Mesenchymal stem cell (in vitro differentiated cells and primary cell): ENCODE measurements at regions not wholly inside any gene's neighbourhood (a gene's known extent, or its start where the extent isn't known, plus 50 kb on each side); places are given as distances from the start of the nearest gene placed in this dataset.

Experiments used
- DNase-seq: peaks from one replicate; pipeline ENCODE4 v3.0.0-alpha.2; 2013
- H2AFZ ChIP-seq: one replicate; pipeline ENCODE4 v1.6.1; 2013; ENCODE audit warnings: low read depth, mild to moderate bottlenecking, control low read depth, inconsistent platforms, low read length, moderate library complexity
- H2AK5ac ChIP-seq: 2 replicates; pipeline ENCODE4 v1.6.1; 2013; ENCODE audit warnings: low read length, moderate library complexity, mild to moderate bottlenecking, inconsistent platforms; ENCODE audit not compliant: severe bottlenecking
- H2BK120ac ChIP-seq: one replicate; pipeline ENCODE4 v1.6.1; 2013; ENCODE audit warnings: low read depth, mild to moderate bottlenecking, inconsistent platforms, low read length, moderate library complexity
- H2BK12ac ChIP-seq, 2 experiments: one replicate each; pipeline ENCODE4 v1.6.1; 2013; ENCODE audit warnings: inconsistent platforms in 2 of 2, low read length in 2 of 2, mild to moderate bottlenecking in 2 of 2, moderate library complexity in 2 of 2, control low read depth in 1 of 2
- H2BK15ac ChIP-seq: one replicate; pipeline ENCODE4 v1.6.1; 2013; ENCODE audit warnings: mild to moderate bottlenecking, low read depth, inconsistent platforms; ENCODE audit not compliant: poor library complexity, severe bottlenecking
- H2BK5ac ChIP-seq: 2 replicates; pipeline ENCODE4 v1.6.1; 2013; ENCODE audit warnings: low read depth, mild to moderate bottlenecking, low read length, control low read depth, inconsistent platforms; ENCODE audit not compliant: poor library complexity, severe bottlenecking
- H3K14ac ChIP-seq, 2 experiments: one replicate each; pipeline ENCODE4 v1.6.1; 2013; ENCODE audit warnings: inconsistent platforms in 2 of 2, low read length in 2 of 2, control low read depth in 1 of 2, mild to moderate bottlenecking in 1 of 2, moderate library complexity in 1 of 2
- H3K18ac ChIP-seq, 2 experiments: one replicate each; pipeline ENCODE4 v1.6.1; 2013; ENCODE audit warnings: inconsistent platforms in 2 of 2, low read length in 2 of 2, control low read depth in 1 of 2, low read depth in 1 of 2, mild to moderate bottlenecking in 1 of 2
- H3K23ac ChIP-seq, 2 experiments: one replicate each; pipeline ENCODE4 v1.6.1; 2013; ENCODE audit warnings: inconsistent platforms in 2 of 2, low read length in 2 of 2, mild to moderate bottlenecking in 2 of 2, moderate library complexity in 2 of 2, control low read depth in 1 of 2
- H3K27ac ChIP-seq: 2 replicates; pipeline ENCODE4 v1.5.1; 2013; ENCODE audit warnings: mild to moderate bottlenecking, moderate library complexity, low read length, control low read depth, inconsistent platforms; ENCODE audit not compliant: poor library complexity, severe bottlenecking
- H3K27me3 ChIP-seq, 2 experiments: 2 replicates each; pipeline versions ENCODE4 v1.6.1 to v1.7.0; 2013; ENCODE audit warnings: low read length in 2 of 2, mild to moderate bottlenecking in 2 of 2, moderate library complexity in 2 of 2, control low read depth in 1 of 2, inconsistent platforms in 1 of 2; ENCODE audit not compliant: control insufficient read depth in 1 of 2, insufficient read depth in 1 of 2
- H3K36me3 ChIP-seq, 2 experiments: 2 replicates each; pipeline versions ENCODE4 v1.6.1 to v1.7.0; 2013; ENCODE audit warnings: low read length in 2 of 2, control low read depth in 1 of 2, inconsistent platforms in 1 of 2, low read depth in 1 of 2, mild to moderate bottlenecking in 1 of 2; ENCODE audit not compliant: insufficient read depth in 2 of 2, control insufficient read depth in 1 of 2
- H3K4ac ChIP-seq, 2 experiments: one replicate each; pipeline ENCODE4 v1.6.1; 2013; ENCODE audit warnings: inconsistent platforms in 2 of 2, low read length in 2 of 2, mild to moderate bottlenecking in 2 of 2, moderate library complexity in 2 of 2, control low read depth in 1 of 2, low read depth in 1 of 2
- H3K4me1 ChIP-seq: 2 replicates; pipeline ENCODE4 v1.6.1; 2013; ENCODE audit warnings: low read depth, low read length, control low read depth; ENCODE audit not compliant: control insufficient read depth, insufficient read depth
- H3K4me2 ChIP-seq: 2 replicates; pipeline ENCODE4 v1.6.1; 2013; ENCODE audit warnings: low read length, mild to moderate bottlenecking, inconsistent platforms; ENCODE audit not compliant: poor library complexity, severe bottlenecking
- H3K4me3 ChIP-seq, 2 experiments: 2 replicates each; pipeline versions ENCODE4 v1.5.1 to v1.7.0; 2013; ENCODE audit warnings: low read length in 2 of 2, mild to moderate bottlenecking in 2 of 2, control low read depth in 1 of 2, low read depth in 1 of 2; ENCODE audit not compliant: insufficient read depth in 1 of 2
- H3K79me1 ChIP-seq: replicated peaks from 2 replicates; pipeline ENCODE4 v1.6.1; 2013; ENCODE audit warnings: mild to moderate bottlenecking, control low read depth, low read length, inconsistent platforms; ENCODE audit not compliant: poor library complexity, severe bottlenecking
- H3K9ac ChIP-seq: 2 replicates; pipeline ENCODE4 v1.7.0; 2013; ENCODE audit warnings: mild to moderate bottlenecking, low read length, moderate library complexity
- H3K9me3 ChIP-seq: 2 replicates; pipeline ENCODE4 v1.7.0; 2013; ENCODE audit warnings: mild to moderate bottlenecking, low read length; ENCODE audit not compliant: control insufficient read depth
- H4K8ac ChIP-seq: one replicate; pipeline ENCODE4 v1.6.1; 2013; ENCODE audit warnings: inconsistent platforms, mild to moderate bottlenecking, low read length, moderate library complexity
- H4K91ac ChIP-seq: one replicate; pipeline ENCODE4 v1.6.1; 2013; ENCODE audit warnings: mild to moderate bottlenecking, low read length, inconsistent platforms
- WGBS: methylation state at CpG from one replicate; pipeline ENCODE4 v1.1.7; 2013; ENCODE audit warnings: mixed read lengths; 5-methylcytosine and 5-hydroxymethylcytosine counted together

- H3K9ac ChIP-seq: no peak overlapping the region
- no peaks in the 10 kb centered on the region for H3K36me3 ChIP-seq
- H3K4me1 ChIP-seq: no peaks in the 10 kb centered on the region
- no peak overlapping the region for H2BK12ac ChIP-seq
- 43% methylated on average over 2 of the region's 2 CpGs for WGBS
- no peak overlapping the region for H3K14ac ChIP-seq
- H2BK15ac ChIP-seq: no peak overlapping the region
- no peak overlapping the region for H2AFZ ChIP-seq
- H3K4ac ChIP-seq: no peak overlapping the region
- no peak overlapping the region for H4K91ac ChIP-seq
- no peaks in the 10 kb centered on the region for H3K27me3 ChIP-seq
- no peak overlapping the region for H3K4me3 ChIP-seq
- H2AK5ac ChIP-seq: no peak overlapping the region
- no peak for DNase-seq
- H3K23ac ChIP-seq: no peak overlapping the region
- H3K79me1 ChIP-seq: no peaks in the 10 kb centered on the region
- H2BK5ac ChIP-seq: no peak overlapping the region
- H3K4me2 ChIP-seq: no peak overlapping the region
- H3K9me3 ChIP-seq: no peaks in the 10 kb centered on the region
- H3K18ac ChIP-seq: no peak overlapping the region
- no peak overlapping the region for H3K27ac ChIP-seq
- H4K8ac ChIP-seq: no peak overlapping the region
- H2BK120ac ChIP-seq: no peak overlapping the region
Observed at GRCh38 chr4:91909963-91910362, 393.8 kb upstream of the GRID2 start.

- Histone ChIP-seq H3K4me1 (no peaks in the 10 kb centered on the region), H3K27ac (no peak overlapping the region), H2BK120ac (no peak overlapping the region), H4K8ac (no peak overlapping the region), H3K4me2 (no peak overlapping the region), H3K4ac (no peak overlapping the region), H3K79me1 (no peaks in the 10 kb centered on the region), H2BK5ac (no peak overlapping the region), H3K9ac (no peak overlapping the region), H2AFZ (no peak overlapping the region), H3K4me3 (no peak overlapping the region), H3K9me3 (no peaks in the 10 kb centered on the region), H3K27me3 (no peaks in the 10 kb centered on the region), H2BK12ac (no peak overlapping the region), H2AK5ac (no peak overlapping the region), H3K36me3 (no peaks in the 10 kb centered on the region), H3K23ac (no peak overlapping the region), H3K14ac (no peak overlapping the region), H2BK15ac (no peak overlapping the region), H4K91ac (no peak overlapping the region), H3K18ac (no peak overlapping the region)
- no peak for DNase-seq
- 89% methylated on average over 1 of the region's 1 CpG for WGBS
Observed at GRCh38 chr4:91914176-91914804, 389.5 kb upstream of the GRID2 start.

DNA sequence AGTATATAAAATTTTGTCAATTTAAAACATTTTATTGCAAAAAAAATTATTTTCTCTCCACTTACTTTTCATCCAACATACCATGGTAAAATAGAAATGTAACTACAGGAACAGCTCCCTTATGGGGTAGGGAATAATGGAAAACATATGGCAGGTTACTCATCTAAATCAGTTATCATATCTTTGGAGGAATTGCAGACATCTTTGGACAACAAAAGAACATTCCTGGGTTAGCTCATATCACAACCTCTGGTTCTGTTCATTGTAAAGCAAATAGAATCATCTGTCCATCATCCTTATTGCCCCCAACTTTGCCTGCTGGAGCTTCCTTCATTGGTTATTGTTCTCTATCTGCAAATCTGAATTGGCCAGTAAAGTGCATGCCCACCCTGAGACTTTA is 387.5 kb upstream of the GRID2 start:
- Histone ChIP-seq H3K9me3 (peaks cover 6% of the 10 kb centered on the region), H3K4me3 (no peak overlapping the region), H2AK5ac (no peak overlapping the region), H3K27ac (no peak overlapping the region), H2BK12ac (no peak overlapping the region), H3K36me3 (no peaks in the 10 kb centered on the region), H3K27me3 (no peaks in the 10 kb centered on the region), H2BK120ac (no peak overlapping the region), H2AFZ (no peak overlapping the region), H3K14ac (no peak overlapping the region), H3K4ac (no peak overlapping the region), H3K18ac (no peak overlapping the region), H4K91ac (no peak overlapping the region), H2BK5ac (no peak overlapping the region), H3K23ac (no peak overlapping the region), H3K4me1 (no peaks in the 10 kb centered on the region), H3K9ac (no peak overlapping the region), H2BK15ac (no peak overlapping the region), H3K79me1 (no peaks in the 10 kb centered on the region), H3K4me2 (no peak overlapping the region), H4K8ac (no peak overlapping the region)
- no peak for DNase-seq

DNA sequence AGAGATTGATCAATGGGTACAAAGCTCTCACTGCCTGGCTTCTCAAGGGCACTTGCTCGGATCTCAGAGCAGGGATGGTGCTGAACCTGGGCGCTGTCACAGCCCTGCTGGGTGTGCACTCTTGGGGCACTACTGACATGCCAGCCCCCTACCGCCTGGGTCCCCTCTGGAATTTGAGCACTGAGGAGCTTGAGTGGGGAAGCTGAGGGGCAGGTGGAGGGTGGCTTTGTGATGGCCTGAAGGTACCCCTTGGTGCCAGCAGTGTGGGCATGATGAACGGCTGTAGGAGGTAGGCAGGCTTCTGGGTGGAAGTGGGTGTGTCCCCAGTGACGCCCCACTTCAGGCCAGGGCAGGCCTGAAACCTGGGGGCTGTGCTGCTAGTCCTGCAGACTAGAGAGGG is 379.1 kb upstream of the GRID2 start:
- Histone ChIP-seq H2AFZ (no peak overlapping the region), H3K4me2 (no peak overlapping the region), H2BK12ac (no peak overlapping the region), H3K36me3 (no peaks in the 10 kb centered on the region), H3K23ac (no peak overlapping the region), H3K27me3 (no peaks in the 10 kb centered on the region), H3K9me3 (peaks cover 6% of the 10 kb centered on the region), H3K79me1 (no peaks in the 10 kb centered on the region), H4K91ac (no peak overlapping the region), H3K4me1 (no peaks in the 10 kb centered on the region), H3K27ac (no peak overlapping the region), H2BK15ac (no peak overlapping the region), H4K8ac (no peak overlapping the region), H3K4ac (no peak overlapping the region), H3K18ac (no peak overlapping the region), H2AK5ac (no peak overlapping the region), H2BK120ac (no peak overlapping the region), H3K9ac (no peak overlapping the region), H2BK5ac (no peak overlapping the region), H3K4me3 (no peak overlapping the region), H3K14ac (no peak overlapping the region)
- DNase-seq: no peak
- 80% methylated on average over 5 of the region's 5 CpGs for WGBS
